ENCODE measurements at regions not wholly inside any gene's neighbourhood (a gene's known extent, or its start where the extent isn't known, plus 50 kb on each side); places are given as distances from the start of the nearest gene placed in this dataset.

GRCh38 chr2:34663314-34663713, 1064.2 kb upstream of the FAM98A start:
- no peaks in the 10 kb centered on the region for H3K27me3 Mint-ChIP-seq
- no peak for TF ChIP-seq CTCF (IDR thresholded peaks at IDR 0.05; ENCODE audit: unreplicated experiment)
- no peak overlapping the region for H3K4me3 Mint-ChIP-seq (ENCODE audit: low read depth)
- DNase-seq (ENCODE audit: low spot score, unreplicated experiment), result no peak
- no peak overlapping the region for H3K27ac Mint-ChIP-seq
- peaks cover 4% of the 10 kb centered on the region for H3K4me1 Mint-ChIP-seq (ENCODE audit: low read depth)
- H3K9me3 Mint-ChIP-seq (ENCODE audit: low read depth), result no peaks in the 10 kb centered on the region
- no peaks in the 10 kb centered on the region for H3K36me3 Mint-ChIP-seq (ENCODE audit: insufficient read depth)

DNA sequence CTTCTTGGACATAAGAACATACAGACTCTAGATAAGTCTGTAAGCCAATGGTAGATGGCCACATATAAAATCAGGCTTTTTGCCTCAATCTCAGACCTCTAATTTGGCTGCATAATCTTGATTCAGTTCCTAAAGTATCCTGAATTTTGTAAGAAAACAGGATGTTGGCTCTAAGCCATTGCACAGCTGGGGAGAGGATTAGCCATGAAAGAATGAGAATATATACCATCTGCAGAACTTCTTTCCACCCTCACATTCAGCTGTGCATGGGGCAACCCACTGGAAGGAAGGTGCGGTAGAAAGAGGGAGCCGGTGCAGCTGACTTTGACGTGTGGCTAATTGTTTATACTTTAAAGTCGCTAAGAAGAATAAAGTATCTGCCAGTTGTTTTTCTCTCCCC, 1061.6 kb upstream of the FAM98A start:
- Mint-ChIP-seq H3K27me3 (no peaks in the 10 kb centered on the region), H3K36me3 (ENCODE audit: insufficient read depth) (no peaks in the 10 kb centered on the region), H3K27ac (no peak overlapping the region), H3K4me3 (ENCODE audit: low read depth) (no peak overlapping the region), H3K9me3 (ENCODE audit: low read depth) (no peaks in the 10 kb centered on the region), H3K4me1 (ENCODE audit: low read depth) (no peaks in the 10 kb centered on the region)
- TF ChIP-seq CTCF (IDR thresholded peaks at IDR 0.05; ENCODE audit: unreplicated experiment), result no peak
- DNase-seq (ENCODE audit: low spot score, unreplicated experiment), result no peak

DNA sequence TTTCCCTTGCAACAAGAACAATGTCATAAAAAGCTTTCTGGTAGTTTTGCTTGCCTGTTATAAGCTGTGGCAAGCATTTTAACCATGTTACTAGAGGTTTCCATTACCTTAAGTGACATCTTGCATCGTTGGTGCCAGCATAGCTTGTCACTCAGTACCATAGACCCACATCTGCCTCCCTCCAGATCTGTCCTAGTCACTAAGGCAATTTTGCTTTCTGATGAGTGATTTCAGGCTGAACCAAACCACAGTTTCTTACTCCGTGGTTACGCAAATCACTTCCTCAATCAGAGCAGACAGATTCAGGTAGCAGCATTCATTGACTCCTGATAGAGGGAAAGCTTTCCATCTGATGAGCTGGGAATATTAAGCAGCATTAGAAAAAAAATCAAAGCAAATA, 1057.5 kb upstream of the FAM98A start:
- Mint-ChIP-seq H3K4me1 (ENCODE audit: low read depth) (no peaks in the 10 kb centered on the region), H3K9me3 (ENCODE audit: low read depth) (peaks cover 5% of the 10 kb centered on the region), H3K27me3 (no peaks in the 10 kb centered on the region), H3K27ac (no peak overlapping the region), H3K4me3 (ENCODE audit: low read depth) (no peak overlapping the region), H3K36me3 (ENCODE audit: insufficient read depth) (no peaks in the 10 kb centered on the region)
- DNase-seq (ENCODE audit: low spot score, unreplicated experiment), result no peak
- TF ChIP-seq CTCF (IDR thresholded peaks at IDR 0.05; ENCODE audit: unreplicated experiment), result no peak

GRCh38 chr2:34652636-34653035, 1053.5 kb upstream of the FAM98A start:
- H3K27me3 Mint-ChIP-seq, result no peaks in the 10 kb centered on the region
- H3K4me3 Mint-ChIP-seq (ENCODE audit: low read depth), result no peak overlapping the region
- DNase-seq (ENCODE audit: low spot score, unreplicated experiment), result no peak
- peaks cover 5% of the 10 kb centered on the region for H3K4me1 Mint-ChIP-seq (ENCODE audit: low read depth)
- no peaks in the 10 kb centered on the region for H3K36me3 Mint-ChIP-seq (ENCODE audit: insufficient read depth)
- H3K9me3 Mint-ChIP-seq (ENCODE audit: low read depth), result peaks cover 5% of the 10 kb centered on the region
- no peak for TF ChIP-seq CTCF (IDR thresholded peaks at IDR 0.05; ENCODE audit: unreplicated experiment)
- H3K27ac Mint-ChIP-seq, result no peak overlapping the region

- Mint-ChIP-seq H3K9me3 (ENCODE audit: low read depth) (peaks cover 4% of the 10 kb centered on the region), H3K36me3 (ENCODE audit: insufficient read depth) (no peaks in the 10 kb centered on the region), H3K27me3 (no peaks in the 10 kb centered on the region), H3K4me3 (ENCODE audit: low read depth) (no peak overlapping the region), H3K4me1 (ENCODE audit: low read depth) (peaks cover 5% of the 10 kb centered on the region), H3K27ac (no peak overlapping the region)
- no peak for DNase-seq (ENCODE audit: low spot score, unreplicated experiment)
- TF ChIP-seq CTCF (IDR thresholded peaks at IDR 0.05; ENCODE audit: unreplicated experiment), result no peak
Observed at GRCh38 chr2:34646901-34647300, 1047.8 kb upstream of the FAM98A start.
